ENCODE measurements at regions not wholly inside any gene's neighbourhood (a gene's known extent, or its start where the extent isn't known, plus 50 kb on each side); places are given as distances from the start of the nearest gene placed in this dataset.

GRCh38 chr13:111909971-111910671 lies 156.8 kb upstream of the SOX1 start:
- in situ Hi-C loops (cut with MboI) (no loop called here), intact Hi-C loops (cut with micrococcal nuclease; ENCODE audit: unreplicated experiment) (no loop called here)
- Histone ChIP-seq H3K4me2 (ENCODE audit: control insufficient read depth, insufficient read depth) (no peak overlapping the region), H3K4me1 (ENCODE audit: control insufficient read depth, insufficient read depth, low read length) (no peaks in the 10 kb centered on the region), H3K9ac (ENCODE audit: control insufficient read depth, insufficient read depth, low read length) (no peak overlapping the region), H2AFZ (ENCODE audit: control insufficient read depth, low read depth, low read length) (no peak overlapping the region), H3K4me3 (no peak overlapping the region), H3K9me3 (replicated peaks; ENCODE audit: control insufficient read depth, insufficient read depth, low read length) (no peaks in the 10 kb centered on the region), H3K27me3 (replicated peaks in 1 of 2; ENCODE audit: control insufficient read depth in 2 of 2, insufficient read depth in 2 of 2, low read length in 1 of 2) (no peaks in the 10 kb centered on the region), H3K27ac (ENCODE audit: control insufficient read depth, insufficient read depth) (no peak overlapping the region), H4K20me1 (ENCODE audit: control insufficient read depth, insufficient read depth) (no peaks in the 10 kb centered on the region), H3K36me3 (ENCODE audit: control insufficient read depth in 2 of 2, insufficient read depth in 2 of 2, low read length in 1 of 2) (no peaks in the 10 kb centered on the region), H3K79me2 (ENCODE audit: control insufficient read depth, insufficient read depth, low read length) (no peaks in the 10 kb centered on the region)
- BruUV-seq (replicated peaks) = no TSS peak
- ChIA-PET SMC1A (ENCODE audit: uncharacterized antibody, unreplicated experiment) (no interaction called here), POLR2A (no interaction called here), CTCF (no interaction called here), RAD21 (ENCODE audit: unreplicated experiment) (no interaction called here)
- TF ChIP-seq ZNF217 (IDR thresholded peaks at IDR 0.05) = no peak
- no peak for TF ChIP-seq CBX5 (IDR thresholded peaks at IDR 0.05; ENCODE audit: low read depth)
- TF ChIP-seq BACH1 (IDR thresholded peaks at IDR 0.05; ENCODE audit: borderline replicate concordance) = no peak
- no peak for TF ChIP-seq YY1 (IDR thresholded peaks at IDR 0.05; ENCODE audit: low read depth, low read length)
- no peak for TF ChIP-seq USF2 (IDR thresholded peaks at IDR 0.05; ENCODE audit: borderline replicate concordance, low read depth, low read length)
- ATAC-seq (no peak), FAIRE-seq (no peak), DNase-seq (ENCODE audit: low read depth, low spot score) (no peak)
- 72% methylated on average over 16 of the region's 16 CpGs for WGBS (ENCODE audit: insufficient coverage, insufficient replicate concordance, low lambda C conversion rate, missing lambda C conversion rate)

GRCh38 chr13:111911121-111911720 lies 155.7 kb upstream of the SOX1 start:
- H2AFZ ChIP-seq (ENCODE audit: control insufficient read depth, low read depth, low read length) = no peak overlapping the region
- H4K20me1 ChIP-seq (ENCODE audit: control insufficient read depth, insufficient read depth) = no peaks in the 10 kb centered on the region
- H3K4me1 ChIP-seq (ENCODE audit: control insufficient read depth, insufficient read depth, low read length) = no peaks in the 10 kb centered on the region
- in situ Hi-C loops (cut with MboI) (no loop called here), intact Hi-C loops (cut with micrococcal nuclease; ENCODE audit: unreplicated experiment) (no loop called here)
- no peaks in the 10 kb centered on the region for H3K36me3 ChIP-seq (ENCODE audit: control insufficient read depth in 2 of 2, insufficient read depth in 2 of 2, low read length in 1 of 2)
- H3K9me3 ChIP-seq (replicated peaks; ENCODE audit: control insufficient read depth, insufficient read depth, low read length) = no peaks in the 10 kb centered on the region
- ChIA-PET SMC1A (ENCODE audit: uncharacterized antibody, unreplicated experiment) (no interaction called here), CTCF (no interaction called here), RAD21 (ENCODE audit: unreplicated experiment) (no interaction called here), POLR2A (no interaction called here)
- FAIRE-seq (no peak), DNase-seq (ENCODE audit: low read depth, low spot score) (no peak), ATAC-seq (no peak)
- no peaks in the 10 kb centered on the region for H3K79me2 ChIP-seq (ENCODE audit: control insufficient read depth, insufficient read depth, low read length)
- H3K4me2 ChIP-seq (ENCODE audit: control insufficient read depth, insufficient read depth) = no peak overlapping the region
- H3K27ac ChIP-seq (ENCODE audit: control insufficient read depth, insufficient read depth) = no peak overlapping the region
- no peaks in the 10 kb centered on the region for H3K27me3 ChIP-seq (replicated peaks in 1 of 2; ENCODE audit: control insufficient read depth in 2 of 2, insufficient read depth in 2 of 2, low read length in 1 of 2)
- H3K9ac ChIP-seq (ENCODE audit: control insufficient read depth, insufficient read depth, low read length) = no peak overlapping the region
- no peak overlapping the region for H3K4me3 ChIP-seq
- TF ChIP-seq ZNF217 (IDR thresholded peaks at IDR 0.05) (no peak), HDAC2 (IDR thresholded peaks at IDR 0.05) (no peak), CHD1 (IDR thresholded peaks at IDR 0.05; ENCODE audit: low read depth, low read length) (no peak), ZBED1 (IDR thresholded peaks at IDR 0.05; ENCODE audit: borderline replicate concordance) (no peak), NR2C1 (IDR thresholded peaks at IDR 0.05) (no peak), POU2F2 (IDR thresholded peaks at IDR 0.05; ENCODE audit: borderline replicate concordance, low read depth, low read length) (no peak), GATAD2B (conservative IDR thresholded peaks at IDR 0.05; ENCODE audit: low read depth) (no peak), SPI1 (IDR thresholded peaks at IDR 0.05; ENCODE audit: borderline replicate concordance, insufficient read depth, low read depth, low read length) (no peak)
- no TSS peak for BruUV-seq (replicated peaks)
- WGBS (ENCODE audit: insufficient coverage, insufficient replicate concordance, low lambda C conversion rate, missing lambda C conversion rate) = 37% methylated on average over 11 of the region's 11 CpGs

Measured in GM12878 (cell line).